Fibroblast of lung (primary cell): ENCODE measurements at regions not wholly inside any gene's neighbourhood (a gene's known extent, or its start where the extent isn't known, plus 50 kb on each side); places are given as distances from the start of the nearest gene placed in this dataset.

Source experiments
- DNase-seq, 2 donors: peaks; one replicate each; pipeline versions ENCODE4 v3.0.0 to v3.0.0-alpha.2; 2010; ENCODE audit warnings: low read depth in 2 of 2
- H2AFZ ChIP-seq: 2 replicates; pipeline ENCODE4 v1.5.1; 2012; ENCODE audit warnings: low read length, control low read depth, inconsistent platforms
- H3K27ac ChIP-seq: 2 replicates; pipeline ENCODE4 v1.5.1; 2011; ENCODE audit warnings: low read length, control low read depth; ENCODE audit not compliant: insufficient read depth
- H3K27me3 ChIP-seq: 2 replicates; pipeline ENCODE4 v1.5.1; 2011; ENCODE audit warnings: mild to moderate bottlenecking, low read length; ENCODE audit not compliant: control insufficient read depth, insufficient read depth
- H3K36me3 ChIP-seq: 2 replicates; pipeline ENCODE4 v1.5.1; 2011; ENCODE audit warnings: low read length; ENCODE audit not compliant: control insufficient read depth, insufficient read depth
- H3K4me1 ChIP-seq: 2 replicates; pipeline ENCODE4 v1.5.1; 2011; ENCODE audit warnings: low read length; ENCODE audit not compliant: control insufficient read depth, insufficient read depth; ENCODE audit errors: extremely low read depth
- H3K4me2 ChIP-seq: 2 replicates; pipeline ENCODE4 v1.5.1; 2011; ENCODE audit warnings: low read length, control low read depth; ENCODE audit not compliant: insufficient read depth; ENCODE audit errors: extremely low read depth
- H3K4me3 ChIP-seq, 4 experiments: fragments of 200-600 bp in 1 of 4; sonication (generic) in 1 of 4; replicated peaks in 1 of 4; 2 replicates each; pipeline ENCODE4 v1.5.1; 2011 to 2016; ENCODE audit warnings: low read length in 4 of 4, low read depth in 3 of 4, mild to moderate bottlenecking in 3 of 4, control low read depth in 2 of 4, inconsistent platforms in 1 of 4, mixed read lengths in 1 of 4; ENCODE audit not compliant: insufficient read depth in 1 of 4; ENCODE audit errors: control extremely low read depth in 1 of 4
- H3K79me2 ChIP-seq: 2 replicates; pipeline ENCODE4 v1.5.1; 2012; ENCODE audit warnings: mild to moderate bottlenecking, low read length, inconsistent platforms; ENCODE audit not compliant: control insufficient read depth, insufficient read depth
- H3K9ac ChIP-seq: 2 replicates; pipeline ENCODE4 v1.5.1; 2011; ENCODE audit warnings: mild to moderate bottlenecking, low read length, control low read depth; ENCODE audit not compliant: insufficient read depth
- H3K9me3 ChIP-seq: 2 replicates; pipeline ENCODE4 v1.5.1; 2012; ENCODE audit warnings: low read depth, low read length; ENCODE audit not compliant: control insufficient read depth, insufficient read depth
- H4K20me1 ChIP-seq: 2 replicates; pipeline ENCODE4 v1.5.1; 2011; ENCODE audit warnings: low read length; ENCODE audit not compliant: control insufficient read depth, insufficient read depth; ENCODE audit errors: extremely low read depth
- EZH2 ChIP-seq: IDR thresholded peaks from 2 replicates; pipeline ENCODE4 v1.5.1; 2012; ENCODE audit warnings: low read length, control low read depth, mild to moderate bottlenecking; ENCODE audit errors: missing control alignments
- TF ChIP-seq, protein P1 (sequence below), 2 donors: IDR thresholded peaks in 1 of 2; conservative IDR thresholded peaks in 1 of 2; 1 replicate in 1 of 2; 2 replicates in 1 of 2; pipeline ENCODE4 v1.5.1; 2011 to 2012; ENCODE audit warnings: low read length in 2 of 2, control low read depth in 1 of 2, inconsistent platforms in 1 of 2, low read depth in 1 of 2, mild to moderate bottlenecking in 1 of 2

- Histone ChIP-seq H3K9ac (no peak overlapping the region), H3K4me2 (no peak overlapping the region)
Measured at GRCh38 chr4:128512767-128513322, 225.2 kb upstream of the PGRMC2 start.

GRCh38 chr4:128512161-128512560 is 224.5 kb upstream of the PGRMC2 start:
- DNase-seq, result no peak
- no peaks in the 10 kb centered on the region for H3K36me3 ChIP-seq
- no peak overlapping the region for H3K4me2 ChIP-seq
- H3K27me3 ChIP-seq, result no peaks in the 10 kb centered on the region
- H3K4me3 ChIP-seq, result no peak overlapping the region
- H2AFZ ChIP-seq, result no peak overlapping the region
- no peaks in the 10 kb centered on the region for H4K20me1 ChIP-seq
- no peaks in the 10 kb centered on the region for H3K9me3 ChIP-seq
- TF ChIP-seq, protein P1, sequence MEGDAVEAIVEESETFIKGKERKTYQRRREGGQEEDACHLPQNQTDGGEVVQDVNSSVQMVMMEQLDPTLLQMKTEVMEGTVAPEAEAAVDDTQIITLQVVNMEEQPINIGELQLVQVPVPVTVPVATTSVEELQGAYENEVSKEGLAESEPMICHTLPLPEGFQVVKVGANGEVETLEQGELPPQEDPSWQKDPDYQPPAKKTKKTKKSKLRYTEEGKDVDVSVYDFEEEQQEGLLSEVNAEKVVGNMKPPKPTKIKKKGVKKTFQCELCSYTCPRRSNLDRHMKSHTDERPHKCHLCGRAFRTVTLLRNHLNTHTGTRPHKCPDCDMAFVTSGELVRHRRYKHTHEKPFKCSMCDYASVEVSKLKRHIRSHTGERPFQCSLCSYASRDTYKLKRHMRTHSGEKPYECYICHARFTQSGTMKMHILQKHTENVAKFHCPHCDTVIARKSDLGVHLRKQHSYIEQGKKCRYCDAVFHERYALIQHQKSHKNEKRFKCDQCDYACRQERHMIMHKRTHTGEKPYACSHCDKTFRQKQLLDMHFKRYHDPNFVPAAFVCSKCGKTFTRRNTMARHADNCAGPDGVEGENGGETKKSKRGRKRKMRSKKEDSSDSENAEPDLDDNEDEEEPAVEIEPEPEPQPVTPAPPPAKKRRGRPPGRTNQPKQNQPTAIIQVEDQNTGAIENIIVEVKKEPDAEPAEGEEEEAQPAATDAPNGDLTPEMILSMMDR (conservative IDR thresholded peaks at IDR 0.05 in 1 of 2, IDR thresholded peaks at IDR 0.05 in 1 of 2; ENCODE audit: low read depth in 1 of 2, low read length in 2 of 2), result no peak
- TF ChIP-seq EZH2, result no peak
- no peak overlapping the region for H3K9ac ChIP-seq
- no peak overlapping the region for H3K27ac ChIP-seq
- peaks cover 10% of the 10 kb centered on the region for H3K4me1 ChIP-seq
- no peaks in the 10 kb centered on the region for H3K79me2 ChIP-seq

More at GRCh38 chr4:128512767-128513322, 225.2 kb upstream of the PGRMC2 start:
- H3K27me3 ChIP-seq, result no peaks in the 10 kb centered on the region
- peak; percentile 19 to 26 for DNase-seq
- H3K4me1 ChIP-seq, result peaks cover 15% of the 10 kb centered on the region
- TF ChIP-seq, protein P1 (conservative IDR thresholded peaks at IDR 0.05 in 1 of 2, IDR thresholded peaks at IDR 0.05 in 1 of 2; ENCODE audit: low read depth in 1 of 2, low read length in 2 of 2), result no peak
- TF ChIP-seq EZH2, result no peak
- no peak overlapping the region for H2AFZ ChIP-seq
- H3K9me3 ChIP-seq, result no peaks in the 10 kb centered on the region
- no peak overlapping the region for H3K4me3 ChIP-seq
- no peak overlapping the region for H3K27ac ChIP-seq
- no peaks in the 10 kb centered on the region for H3K79me2 ChIP-seq
- no peaks in the 10 kb centered on the region for H4K20me1 ChIP-seq
- H3K36me3 ChIP-seq, result no peaks in the 10 kb centered on the region

DNA sequence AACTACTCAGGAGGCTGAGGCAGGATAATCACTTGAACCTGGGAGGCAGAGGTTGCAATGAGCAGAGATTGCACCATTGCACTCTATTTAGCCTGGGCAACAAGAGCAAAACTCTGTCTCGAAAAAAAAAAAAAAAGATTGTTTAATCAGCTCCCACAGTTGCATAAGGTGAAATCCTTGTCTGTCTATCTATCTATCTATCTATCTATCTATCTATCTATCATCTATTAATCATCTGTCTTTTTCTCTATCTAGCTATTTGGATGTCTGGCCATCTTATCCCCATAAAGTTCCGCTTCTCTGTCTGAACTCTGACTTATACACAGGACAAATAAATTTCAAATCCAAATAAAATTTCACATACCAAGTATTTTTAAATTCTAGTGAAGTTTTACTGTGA is 223.2 kb upstream of the PGRMC2 start:
- no peak for DNase-seq
- Histone ChIP-seq H3K4me1 (peaks cover 2% of the 10 kb centered on the region), H3K9me3 (no peaks in the 10 kb centered on the region), H3K4me3 (no peak overlapping the region), H4K20me1 (no peaks in the 10 kb centered on the region), H3K27me3 (no peaks in the 10 kb centered on the region), H3K79me2 (no peaks in the 10 kb centered on the region), H3K27ac (no peak overlapping the region), H3K36me3 (no peaks in the 10 kb centered on the region), H3K9ac (no peak overlapping the region), H3K4me2 (no peak overlapping the region), H2AFZ (no peak overlapping the region)
- TF ChIP-seq, protein P1 (conservative IDR thresholded peaks at IDR 0.05 in 1 of 2, IDR thresholded peaks at IDR 0.05 in 1 of 2; ENCODE audit: low read depth in 1 of 2, low read length in 2 of 2), result no peak
- TF ChIP-seq EZH2, result no peak
